ENCODE measurements at regions not wholly inside any gene's neighbourhood (a gene's known extent, or its start where the extent isn't known, plus 50 kb on each side); places are given as distances from the start of the nearest gene placed in this dataset.

- no peak for TF ChIP-seq PRDM4 (tag by site-specific recombination; IDR thresholded peaks at IDR 0.05)
- no peak for TF ChIP-seq CTCF (tag by site-specific recombination; IDR thresholded peaks at IDR 0.05)
- no peak for TF ChIP-seq ZNF140 (tag by site-specific recombination; IDR thresholded peaks at IDR 0.05)
- no peak for TF ChIP-seq TSHZ1 (tag by site-specific recombination; IDR thresholded peaks at IDR 0.05; ENCODE audit: borderline replicate concordance)
- no peak for TF ChIP-seq YY1 (tag by site-specific recombination; IDR thresholded peaks at IDR 0.05)
- TF ChIP-seq ZFP41 (tag by site-specific recombination; IDR thresholded peaks at IDR 0.05; ENCODE audit: borderline replicate concordance), result no peak
- TF ChIP-seq PBX3 (CRISPR knock-in tag; IDR thresholded peaks at IDR 0.05), result no peak
- TF ChIP-seq GLI4 (tag by site-specific recombination; IDR thresholded peaks at IDR 0.05), result no peak
- TF ChIP-seq BCL11A (tag by site-specific recombination; IDR thresholded peaks at IDR 0.05; ENCODE audit: low read depth), result no peak
- no peak for TF ChIP-seq ZNF133 (tag by site-specific recombination; IDR thresholded peaks at IDR 0.05)
- no peak for TF ChIP-seq PRDM1 (tag by site-specific recombination; IDR thresholded peaks at IDR 0.05)
- no peak for TF ChIP-seq ZBTB44 (tag by site-specific recombination; IDR thresholded peaks at IDR 0.05)
- TF ChIP-seq ZSCAN4 (tag by site-specific recombination; IDR thresholded peaks at IDR 0.05), result no peak
Measured at GRCh38 chr9:129352146-129352865, 174.2 kb upstream of the IER5L start.
